ENCODE measurements at regions not wholly inside any gene's neighbourhood (a gene's known extent, or its start where the extent isn't known, plus 50 kb on each side); places are given as distances from the start of the nearest gene placed in this dataset.

DNA sequence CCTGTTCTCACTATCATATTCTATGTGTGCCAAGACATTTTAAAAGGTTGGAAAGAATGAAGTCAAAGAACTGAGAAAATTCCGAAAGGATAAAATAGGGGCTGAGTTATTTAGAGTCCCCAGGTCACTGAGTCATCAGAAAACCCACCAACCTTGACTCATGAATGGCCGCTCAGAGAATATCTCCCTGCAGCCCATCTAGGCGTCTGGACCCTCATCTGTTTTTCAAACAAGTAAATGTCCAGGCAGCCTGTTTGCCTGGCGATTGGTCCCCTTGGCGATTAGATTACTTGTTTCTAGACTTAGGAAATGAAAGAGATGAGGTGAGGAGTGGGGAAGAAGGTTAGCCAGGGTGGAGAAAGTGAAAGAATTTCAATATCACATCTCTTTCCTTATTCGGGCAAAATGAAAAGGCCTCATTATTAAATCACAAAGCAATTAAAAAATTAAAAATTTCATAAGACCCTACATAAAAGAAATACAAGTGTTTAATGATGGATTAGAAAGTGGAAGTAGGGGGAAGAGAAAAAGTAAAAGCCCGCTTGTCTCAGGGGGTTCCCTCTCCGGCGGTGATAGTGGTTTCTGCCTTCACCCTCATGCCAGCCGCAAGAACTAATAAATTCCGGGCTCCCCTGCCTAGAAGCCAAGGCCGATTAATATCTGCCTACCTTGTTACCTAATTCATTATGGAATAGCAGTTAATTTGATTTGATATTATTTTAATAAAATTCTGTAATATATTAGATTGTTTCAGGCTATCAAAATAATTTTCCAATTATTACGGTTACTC lies 415.9 kb downstream of the BCL11B start:
- H3K4me1 ChIP-seq = no peaks in the 10 kb centered on the region
- no peak overlapping the region for H3K4me2 ChIP-seq (ENCODE audit: low read length)
- H2AFZ ChIP-seq = no peak overlapping the region
- no peak overlapping the region for H3K27ac ChIP-seq
- H3K36me3 ChIP-seq (ENCODE audit: control insufficient read depth, insufficient read depth, low read length) = no peaks in the 10 kb centered on the region
- no peaks in the 10 kb centered on the region for H3K27me3 ChIP-seq (ENCODE audit: control insufficient read depth, insufficient read depth, low read length)
- H3K9me3 ChIP-seq (ENCODE audit: control insufficient read depth, low read length) = no peaks in the 10 kb centered on the region
- H3K4me3 ChIP-seq (ENCODE audit: low read depth, low read length) = no peak overlapping the region
- no peaks in the 10 kb centered on the region for H3K79me2 ChIP-seq
- no peak overlapping the region for H3K9ac ChIP-seq
- TF ChIP-seq, protein P1, sequence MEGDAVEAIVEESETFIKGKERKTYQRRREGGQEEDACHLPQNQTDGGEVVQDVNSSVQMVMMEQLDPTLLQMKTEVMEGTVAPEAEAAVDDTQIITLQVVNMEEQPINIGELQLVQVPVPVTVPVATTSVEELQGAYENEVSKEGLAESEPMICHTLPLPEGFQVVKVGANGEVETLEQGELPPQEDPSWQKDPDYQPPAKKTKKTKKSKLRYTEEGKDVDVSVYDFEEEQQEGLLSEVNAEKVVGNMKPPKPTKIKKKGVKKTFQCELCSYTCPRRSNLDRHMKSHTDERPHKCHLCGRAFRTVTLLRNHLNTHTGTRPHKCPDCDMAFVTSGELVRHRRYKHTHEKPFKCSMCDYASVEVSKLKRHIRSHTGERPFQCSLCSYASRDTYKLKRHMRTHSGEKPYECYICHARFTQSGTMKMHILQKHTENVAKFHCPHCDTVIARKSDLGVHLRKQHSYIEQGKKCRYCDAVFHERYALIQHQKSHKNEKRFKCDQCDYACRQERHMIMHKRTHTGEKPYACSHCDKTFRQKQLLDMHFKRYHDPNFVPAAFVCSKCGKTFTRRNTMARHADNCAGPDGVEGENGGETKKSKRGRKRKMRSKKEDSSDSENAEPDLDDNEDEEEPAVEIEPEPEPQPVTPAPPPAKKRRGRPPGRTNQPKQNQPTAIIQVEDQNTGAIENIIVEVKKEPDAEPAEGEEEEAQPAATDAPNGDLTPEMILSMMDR (IDR thresholded peaks at IDR 0.05) = no peak

DNA sequence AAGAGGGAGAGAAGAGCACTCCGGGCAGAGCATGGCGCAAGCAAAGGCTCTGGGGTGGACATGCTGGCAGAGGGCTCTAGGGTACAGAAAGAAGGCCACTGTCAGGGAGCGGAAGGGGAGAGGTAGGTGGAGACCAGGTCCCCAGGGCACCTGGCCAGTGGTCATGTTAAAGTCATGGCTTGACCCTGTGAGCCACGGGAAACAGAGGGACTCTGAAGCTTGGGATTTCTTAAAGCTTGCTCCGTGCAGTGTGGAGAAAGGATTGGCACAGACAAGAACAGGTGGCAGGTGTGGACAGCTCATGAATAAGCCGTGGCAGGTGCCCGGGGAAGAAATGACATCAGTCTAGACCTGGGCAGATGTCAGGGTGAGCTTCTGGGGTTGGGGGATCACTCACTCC lies 413.8 kb downstream of the BCL11B start:
- no peaks in the 10 kb centered on the region for H3K36me3 ChIP-seq (ENCODE audit: control insufficient read depth, insufficient read depth, low read length)
- TF ChIP-seq, protein P1 (IDR thresholded peaks at IDR 0.05) = no peak
- no peaks in the 10 kb centered on the region for H3K79me2 ChIP-seq
- no peaks in the 10 kb centered on the region for H3K4me1 ChIP-seq
- H3K27me3 ChIP-seq (ENCODE audit: control insufficient read depth, insufficient read depth, low read length) = no peaks in the 10 kb centered on the region
- no peak overlapping the region for H2AFZ ChIP-seq
- no peaks in the 10 kb centered on the region for H3K9me3 ChIP-seq (ENCODE audit: control insufficient read depth, low read length)
- no peak overlapping the region for H3K27ac ChIP-seq
- no peak overlapping the region for H3K9ac ChIP-seq
- H3K4me3 ChIP-seq (ENCODE audit: low read depth, low read length) = no peak overlapping the region
- H3K4me2 ChIP-seq (ENCODE audit: low read length) = no peak overlapping the region

DNA sequence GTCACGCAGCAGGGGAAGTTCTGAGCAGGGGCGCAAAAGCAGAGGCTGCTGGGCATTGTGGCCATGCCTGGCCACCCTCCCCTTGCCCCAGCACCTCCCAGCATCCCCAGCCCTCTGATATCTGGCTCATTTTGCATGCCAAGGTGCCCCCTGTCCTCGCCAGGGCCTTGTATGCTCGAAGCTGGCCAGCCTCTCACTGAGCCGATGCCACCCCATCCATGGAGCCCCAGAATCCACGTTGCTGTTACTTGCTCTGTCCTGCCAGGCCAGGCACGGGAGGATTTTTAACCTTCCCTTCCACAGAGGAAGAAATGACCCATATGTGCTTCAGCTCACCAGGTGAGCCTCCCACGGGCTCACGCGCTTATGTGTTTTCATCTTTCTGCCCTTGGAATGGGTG lies 413.4 kb downstream of the BCL11B start:
- no peaks in the 10 kb centered on the region for H3K4me1 ChIP-seq
- H2AFZ ChIP-seq = no peak overlapping the region
- H3K79me2 ChIP-seq = no peaks in the 10 kb centered on the region
- TF ChIP-seq, protein P1 (IDR thresholded peaks at IDR 0.05) = no peak
- no peak overlapping the region for H3K27ac ChIP-seq
- H3K4me3 ChIP-seq (ENCODE audit: low read depth, low read length) = no peak overlapping the region
- H3K9me3 ChIP-seq (ENCODE audit: control insufficient read depth, low read length) = no peaks in the 10 kb centered on the region
- H3K9ac ChIP-seq = no peak overlapping the region
- H3K36me3 ChIP-seq (ENCODE audit: control insufficient read depth, insufficient read depth, low read length) = no peaks in the 10 kb centered on the region
- no peaks in the 10 kb centered on the region for H3K27me3 ChIP-seq (ENCODE audit: control insufficient read depth, insufficient read depth, low read length)
- no peak overlapping the region for H3K4me2 ChIP-seq (ENCODE audit: low read length)

DNA sequence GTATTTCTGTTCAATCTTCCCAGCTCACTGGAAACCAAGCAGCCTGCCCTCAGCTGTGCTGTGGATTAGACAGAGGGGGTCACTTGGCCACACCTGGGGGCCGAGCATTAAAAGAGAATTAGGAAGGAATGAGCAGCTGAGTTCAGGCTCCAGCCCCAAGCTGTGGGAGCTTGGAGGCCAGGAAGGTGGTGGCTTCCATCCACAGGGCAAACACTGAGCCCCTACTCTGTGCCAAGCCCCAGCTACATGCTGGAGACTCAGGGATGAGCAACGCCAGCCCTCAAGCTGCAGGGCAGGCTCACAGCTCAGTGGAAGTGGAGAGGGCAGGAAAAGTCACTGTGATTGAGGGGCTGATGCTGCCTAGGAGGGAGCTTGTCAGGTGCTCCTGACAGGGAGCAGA lies 412.7 kb downstream of the BCL11B start:
- H3K4me1 ChIP-seq = no peaks in the 10 kb centered on the region
- H3K79me2 ChIP-seq = no peaks in the 10 kb centered on the region
- no peaks in the 10 kb centered on the region for H3K27me3 ChIP-seq (ENCODE audit: control insufficient read depth, insufficient read depth, low read length)
- H3K4me2 ChIP-seq (ENCODE audit: low read length) = no peak overlapping the region
- H3K9me3 ChIP-seq (ENCODE audit: control insufficient read depth, low read length) = no peaks in the 10 kb centered on the region
- H2AFZ ChIP-seq = no peak overlapping the region
- no peaks in the 10 kb centered on the region for H3K36me3 ChIP-seq (ENCODE audit: control insufficient read depth, insufficient read depth, low read length)
- no peak overlapping the region for H3K9ac ChIP-seq
- H3K4me3 ChIP-seq (ENCODE audit: low read depth, low read length) = no peak overlapping the region
- no peak overlapping the region for H3K27ac ChIP-seq
- TF ChIP-seq, protein P1 (IDR thresholded peaks at IDR 0.05) = no peak

DNA sequence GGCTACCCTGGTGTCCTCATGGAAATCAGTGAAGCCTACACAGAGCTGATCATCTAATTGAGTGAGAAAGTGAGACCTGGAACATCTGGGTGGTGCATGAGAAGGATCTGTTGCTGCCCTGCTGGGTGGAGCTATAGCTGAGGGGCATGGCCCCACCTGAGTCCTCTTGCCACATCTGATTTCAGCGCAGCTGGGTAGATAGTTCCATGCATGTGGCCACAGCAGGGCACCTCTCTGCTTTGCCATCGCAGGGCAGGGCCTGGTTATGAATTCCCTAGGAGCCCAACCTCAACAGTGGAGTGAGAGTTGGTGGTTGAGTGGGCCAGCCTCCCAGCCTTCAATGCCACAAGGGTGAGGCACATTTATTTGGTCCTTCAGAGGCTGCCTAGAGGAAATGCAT lies 407.8 kb downstream of the BCL11B start:
- Histone ChIP-seq H3K4me3 (ENCODE audit: low read depth, low read length) (no peak overlapping the region), H3K79me2 (no peaks in the 10 kb centered on the region), H3K9ac (no peak overlapping the region), H3K27ac (no peak overlapping the region), H2AFZ (no peak overlapping the region), H3K9me3 (ENCODE audit: control insufficient read depth, low read length) (no peaks in the 10 kb centered on the region), H3K36me3 (ENCODE audit: control insufficient read depth, insufficient read depth, low read length) (no peaks in the 10 kb centered on the region), H3K27me3 (ENCODE audit: control insufficient read depth, insufficient read depth, low read length) (no peaks in the 10 kb centered on the region), H3K4me1 (no peaks in the 10 kb centered on the region), H3K4me2 (ENCODE audit: low read length) (no peak overlapping the region)
- TF ChIP-seq, protein P1 (IDR thresholded peaks at IDR 0.05) = no peak
